Lower leg skin (tissue), 3 donors: ENCODE measurements at regions not wholly inside any gene's neighbourhood (a gene's known extent, or its start where the extent isn't known, plus 50 kb on each side); places are given as distances from the start of the nearest gene placed in this dataset.

Source experiments
- POLR2A ChIP-seq, 2 donors: fragments of 450-650 bp; IDR thresholded peaks; one replicate each; pipeline ENCODE4 v1.6.1; 2016 to 2017; ENCODE audit warnings: antibody characterized with exemption in 2 of 2, mild to moderate bottlenecking in 1 of 2, moderate library complexity in 1 of 2
- TF ChIP-seq, protein P1 (sequence below), 3 donors: fragments of 450-650 bp; IDR thresholded peaks; one replicate each; pipeline ENCODE4 v1.5.1; 2016; ENCODE audit warnings: antibody characterized with exemption in 3 of 3, mild to moderate bottlenecking in 3 of 3, moderate library complexity in 2 of 3

DNA sequence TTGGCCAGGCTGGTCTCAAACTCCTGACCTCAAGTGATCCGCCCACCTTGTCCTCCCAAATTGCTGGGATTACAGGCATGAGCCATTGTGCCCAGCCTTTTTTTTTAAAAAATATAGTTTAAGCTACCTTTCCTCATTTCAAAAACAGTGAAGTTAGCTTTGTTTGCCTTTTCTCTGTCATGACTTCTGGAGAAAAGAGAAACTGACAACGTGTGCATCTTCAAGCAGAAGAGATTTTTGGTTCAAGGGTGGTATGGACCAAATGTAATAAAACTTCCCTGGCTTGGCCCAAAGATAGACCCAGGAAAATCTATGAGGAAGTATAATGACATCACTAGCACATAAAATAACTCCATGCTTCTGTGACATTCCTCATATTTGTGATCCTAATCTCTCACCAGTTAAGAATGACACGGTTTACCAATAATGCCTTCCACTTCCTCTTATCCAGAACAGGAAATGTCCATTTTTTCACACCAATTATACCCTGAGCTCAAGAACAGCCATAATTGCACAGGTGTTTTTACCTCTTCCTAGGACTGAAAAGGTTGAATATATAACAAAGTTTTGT lies 781.2 kb upstream of the NR2F2 start:
- TF ChIP-seq, protein P1, sequence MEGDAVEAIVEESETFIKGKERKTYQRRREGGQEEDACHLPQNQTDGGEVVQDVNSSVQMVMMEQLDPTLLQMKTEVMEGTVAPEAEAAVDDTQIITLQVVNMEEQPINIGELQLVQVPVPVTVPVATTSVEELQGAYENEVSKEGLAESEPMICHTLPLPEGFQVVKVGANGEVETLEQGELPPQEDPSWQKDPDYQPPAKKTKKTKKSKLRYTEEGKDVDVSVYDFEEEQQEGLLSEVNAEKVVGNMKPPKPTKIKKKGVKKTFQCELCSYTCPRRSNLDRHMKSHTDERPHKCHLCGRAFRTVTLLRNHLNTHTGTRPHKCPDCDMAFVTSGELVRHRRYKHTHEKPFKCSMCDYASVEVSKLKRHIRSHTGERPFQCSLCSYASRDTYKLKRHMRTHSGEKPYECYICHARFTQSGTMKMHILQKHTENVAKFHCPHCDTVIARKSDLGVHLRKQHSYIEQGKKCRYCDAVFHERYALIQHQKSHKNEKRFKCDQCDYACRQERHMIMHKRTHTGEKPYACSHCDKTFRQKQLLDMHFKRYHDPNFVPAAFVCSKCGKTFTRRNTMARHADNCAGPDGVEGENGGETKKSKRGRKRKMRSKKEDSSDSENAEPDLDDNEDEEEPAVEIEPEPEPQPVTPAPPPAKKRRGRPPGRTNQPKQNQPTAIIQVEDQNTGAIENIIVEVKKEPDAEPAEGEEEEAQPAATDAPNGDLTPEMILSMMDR (IDR thresholded peaks at IDR 0.05) = no peak
- no peak for TF ChIP-seq POLR2A (IDR thresholded peaks at IDR 0.05)
